ENCODE measurements at regions not wholly inside any gene's neighbourhood (a gene's known extent, or its start where the extent isn't known, plus 50 kb on each side); places are given as distances from the start of the nearest gene placed in this dataset.
"Not testable (repeated sequence)": the region's sequence is repeated elsewhere in the genome, so short reads cannot be mapped to it uniquely, and the experiment has no call there.

GRCh38 chrX:97909245-97909644, 1025.5 kb downstream of the RPA4 start:
- Histone ChIP-seq H4K20me1 (ENCODE audit: insufficient read depth, low read length) (no peaks in the 10 kb centered on the region), H2BK20ac (ENCODE audit: low read depth, low read length) (no peak overlapping the region), H3K4me1 (ENCODE audit: control insufficient read depth, insufficient read depth, low read length) (no peaks in the 10 kb centered on the region), H3K9me1 (ENCODE audit: insufficient read depth, low read length) (no peaks in the 10 kb centered on the region), H2BK5ac (ENCODE audit: low read depth, low read length, poor library complexity, severe bottlenecking) (no peak overlapping the region), H3K27ac (ENCODE audit: insufficient read depth, low read length) (no peak overlapping the region), H3K79me1 (ENCODE audit: low read depth in 1 of 2, low read length in 2 of 2) (no peaks in the 10 kb centered on the region), H3K27me3 (ENCODE audit: control insufficient read depth, insufficient read depth, low read length) (no peaks in the 10 kb centered on the region), H2AK5ac (ENCODE audit: low read depth, low read length) (no peak overlapping the region), H4K5ac (ENCODE audit: low read depth, low read length) (no peak overlapping the region), H3K23ac (ENCODE audit: low read depth, low read length) (no peak overlapping the region), H3K9ac (ENCODE audit: low read depth, low read length) (no peak overlapping the region), H3K14ac (replicated peaks; ENCODE audit: low read depth, low read length) (no peak overlapping the region), H2AK9ac (replicated peaks; ENCODE audit: low read depth, low read length, poor library complexity) (no peak overlapping the region), H3K9me3 (ENCODE audit: control insufficient read depth, insufficient read depth, low read length) (no peaks in the 10 kb centered on the region), H4K91ac (ENCODE audit: insufficient read depth, low read depth, low read length) (no peak overlapping the region), H4K8ac (ENCODE audit: low read depth in 2 of 2, low read length in 2 of 2) (no peak overlapping the region), H3K4me3 (ENCODE audit: insufficient read depth, low read depth, low read length) (no peak overlapping the region), H3K36me3 (ENCODE audit: control insufficient read depth, insufficient read depth, low read length) (no peaks in the 10 kb centered on the region), H3K56ac (ENCODE audit: extremely low read depth, insufficient read depth, low read length) (no peak overlapping the region), H2AFZ (replicated peaks; ENCODE audit: low read length, poor library complexity) (no peak overlapping the region), H3K4me2 (ENCODE audit: low read depth, low read length) (no peak overlapping the region), H2BK120ac (ENCODE audit: low read depth, low read length) (no peak overlapping the region), H3K18ac (ENCODE audit: low read depth, low read length) (no peak overlapping the region), H3K4ac (ENCODE audit: low read depth, low read length) (no peak overlapping the region), H2BK15ac (ENCODE audit: low read depth, low read length) (no peak overlapping the region)
- DNase-seq (no peak), ATAC-seq (ENCODE audit: low read depth) (no peak)
- no peak for TF ChIP-seq MAFK (IDR thresholded peaks at IDR 0.05; ENCODE audit: low read depth, low read length)
- dilution Hi-C loops (cut with HindIII; ENCODE audit: low sequenced_read_pairs, unreplicated experiment) (no loop called here), in situ Hi-C loops (cut with MboI; ENCODE audit: low sequenced_read_pairs) (no loop called here), intact Hi-C loops (cut with micrococcal nuclease) (no loop called here)
- POLR2A ChIA-PET (ENCODE audit: unreplicated experiment) = no interaction called here
- 40 to 100% methylated on average over 1 of the region's 3 CpGs for WGBS, 2 experiments (ENCODE audit: extremely low coverage in 2 of 2, insufficient read length in 1 of 2)
- no TSS peak for BruUV-seq (replicated peaks)
- CTCF ChIA-PET = no interaction called here

GRCh38 chrX:97915390-97915789, 1031.7 kb downstream of the RPA4 start:
- H3K14ac ChIP-seq (replicated peaks; ENCODE audit: low read depth, low read length); H2BK5ac ChIP-seq (ENCODE audit: low read depth, low read length, poor library complexity, severe bottlenecking); H3K23ac ChIP-seq (ENCODE audit: low read depth, low read length); BruUV-seq (replicated peaks); H2AK5ac ChIP-seq (ENCODE audit: low read depth, low read length); dilution Hi-C loops (cut with HindIII; ENCODE audit: low sequenced_read_pairs, unreplicated experiment); H3K4me2 ChIP-seq (ENCODE audit: low read depth, low read length); H4K5ac ChIP-seq (ENCODE audit: low read depth, low read length); H2AK9ac ChIP-seq (replicated peaks; ENCODE audit: low read depth, low read length, poor library complexity); in situ Hi-C loops (cut with MboI; ENCODE audit: low sequenced_read_pairs); H4K20me1 ChIP-seq (ENCODE audit: insufficient read depth, low read length); POLR2A ChIA-PET (ENCODE audit: unreplicated experiment); H2BK20ac ChIP-seq (ENCODE audit: low read depth, low read length); H2BK15ac ChIP-seq (ENCODE audit: low read depth, low read length); H4K91ac ChIP-seq (ENCODE audit: insufficient read depth, low read depth, low read length); H2BK120ac ChIP-seq (ENCODE audit: low read depth, low read length); H3K56ac ChIP-seq (ENCODE audit: extremely low read depth, insufficient read depth, low read length); H3K36me3 ChIP-seq (ENCODE audit: control insufficient read depth, insufficient read depth, low read length); H3K27ac ChIP-seq (ENCODE audit: insufficient read depth, low read length); H3K79me1 ChIP-seq (ENCODE audit: low read depth in 1 of 2, low read length in 2 of 2); H3K27me3 ChIP-seq (ENCODE audit: control insufficient read depth, insufficient read depth, low read length); H3K18ac ChIP-seq (ENCODE audit: low read depth, low read length); CTCF ChIA-PET; ATAC-seq (ENCODE audit: low read depth); intact Hi-C loops (cut with micrococcal nuclease); H3K4me1 ChIP-seq (ENCODE audit: control insufficient read depth, insufficient read depth, low read length); H3K4ac ChIP-seq (ENCODE audit: low read depth, low read length); DNase-seq; H3K4me3 ChIP-seq (ENCODE audit: insufficient read depth, low read depth, low read length); H4K8ac ChIP-seq (ENCODE audit: low read depth in 2 of 2, low read length in 2 of 2); H2AFZ ChIP-seq (replicated peaks; ENCODE audit: low read length, poor library complexity); H3K9me3 ChIP-seq (ENCODE audit: control insufficient read depth, insufficient read depth, low read length); H3K9me1 ChIP-seq (ENCODE audit: insufficient read depth, low read length); H3K9ac ChIP-seq (ENCODE audit: low read depth, low read length): not testable (repeated sequence)
- WGBS, 2 experiments (ENCODE audit: extremely low coverage in 2 of 2, insufficient read length in 1 of 2) = no CpG with 5 or more reads among the region's 10 CpGs
